ENCODE measurements at regions not wholly inside any gene's neighbourhood (a gene's known extent, or its start where the extent isn't known, plus 50 kb on each side); places are given as distances from the start of the nearest gene placed in this dataset.

GRCh38 chr2:150824118-150824517, 336.7 kb upstream of the RND3 start:
- TF ChIP-seq CTCF (IDR thresholded peaks at IDR 0.05; ENCODE audit: low read depth, low read length, missing input control) = no peak
- no peak for TF ChIP-seq SP1 (IDR thresholded peaks at IDR 0.05)
- TF ChIP-seq RAD21 (IDR thresholded peaks at IDR 0.05) = no peak
- TF ChIP-seq FOXA2 (IDR thresholded peaks at IDR 0.05) = no peak
- TF ChIP-seq TAF1 (conservative IDR thresholded peaks at IDR 0.05) = no peak
- no peak for TF ChIP-seq EGR1 (IDR thresholded peaks at IDR 0.05; ENCODE audit: low read depth in 2 of 2)
- TF ChIP-seq REST (IDR thresholded peaks at IDR 0.05) = no peak
- TF ChIP-seq NR2F2 (IDR thresholded peaks at IDR 0.05) = no peak
- no peak for TF ChIP-seq ZBTB33 (IDR thresholded peaks at IDR 0.05)
- TF ChIP-seq MAX (IDR thresholded peaks at IDR 0.05) = no peak
- TF ChIP-seq RXRA (IDR thresholded peaks at IDR 0.05) = no peak
- TF ChIP-seq ATF3 (IDR thresholded peaks at IDR 0.05) = no peak

Measured in liver (tissue), 3 donors.